SH-SY5Y (cell line): ENCODE measurements at regions not wholly inside any gene's neighbourhood (a gene's known extent, or its start where the extent isn't known, plus 50 kb on each side); places are given as distances from the start of the nearest gene placed in this dataset.

Source experiments
- GATA2 ChIP-seq: IDR thresholded peaks from 2 replicates; pipeline ENCODE4 v1.6.1; 2011; ENCODE audit warnings: mild to moderate bottlenecking, low read depth, low read length
- GATA3 ChIP-seq: IDR thresholded peaks from 2 replicates; pipeline ENCODE4 v1.6.1; 2011; ENCODE audit warnings: low read depth, mild to moderate bottlenecking, low read length, moderate library complexity

GRCh38 chr1:80003250-80003649 lies 996.7 kb upstream of the ADGRL4 start:
- no peak for TF ChIP-seq GATA3
- no peak for TF ChIP-seq GATA2
